GM23338 (cell line): ENCODE measurements at regions not wholly inside any gene's neighbourhood (a gene's known extent, or its start where the extent isn't known, plus 50 kb on each side); places are given as distances from the start of the nearest gene placed in this dataset.

Experiments used
- CREB1 ChIP-seq: fragments of 250-450 bp; sonication (Bioruptor Pico); IDR thresholded peaks from 2 replicates; pipeline ENCODE4 v1.5.0; 2020; ENCODE audit warnings: low read depth, mild to moderate bottlenecking, moderate library complexity
- CTCF ChIP-seq, 2 experiments: fragments of 200-600 bp in 1 of 2; sonication (generic) in 1 of 2; conservative IDR thresholded peaks; 2 replicates each; pipeline versions ENCODE4 v1.5.1 to v1.6.1; 2016 to 2017; ENCODE audit warnings: antibody characterized with exemption in 2 of 2, low read depth in 2 of 2, mild to moderate bottlenecking in 2 of 2, moderate library complexity in 1 of 2
- EZH2 ChIP-seq: fragments of 200-600 bp; sonication (generic); IDR thresholded peaks from one replicate; pipeline ENCODE4 v1.8.0; 2017; ENCODE audit warnings: antibody characterized with exemption, mild to moderate bottlenecking, low read depth; ENCODE audit not compliant: unreplicated experiment
- EZH2phosphoT487 ChIP-seq: fragments of 200-600 bp; sonication (generic); IDR thresholded peaks from one replicate; pipeline ENCODE4 v1.8.1; 2018; ENCODE audit warnings: antibody characterized with exemption; ENCODE audit not compliant: unreplicated experiment
- JUNB ChIP-seq: IDR thresholded peaks from one replicate; pipeline ENCODE4 v1.6.1; 2016; ENCODE audit warnings: antibody characterized with exemption; ENCODE audit not compliant: unreplicated experiment
- NANOG ChIP-seq: IDR thresholded peaks from 2 replicates; pipeline ENCODE4 v1.6.1; 2016; ENCODE audit warnings: antibody characterized with exemption, borderline replicate concordance
- POLR2AphosphoS5 ChIP-seq: IDR thresholded peaks from 2 replicates; pipeline ENCODE4 v1.6.1; 2016; ENCODE audit warnings: antibody characterized with exemption, low read depth
- STAT1 ChIP-seq: IDR thresholded peaks from one replicate; pipeline ENCODE4 v1.6.1; 2016; ENCODE audit warnings: antibody characterized with exemption; ENCODE audit not compliant: unreplicated experiment
- ZNF114 ChIP-seq: fragments of 250-450 bp; sonication (Bioruptor Pico); IDR thresholded peaks from 2 replicates; pipeline ENCODE4 v1.5.0; 2020; ENCODE audit warnings: mild to moderate bottlenecking, moderate library complexity
- ZNF331 ChIP-seq: fragments of 250-450 bp; sonication (Bioruptor Pico); IDR thresholded peaks from 2 replicates; pipeline ENCODE4 v1.5.0; 2020; ENCODE audit warnings: low read depth, mild to moderate bottlenecking, moderate library complexity
- TF ChIP-seq, protein P1 (sequence below): IDR thresholded peaks from one replicate; pipeline ENCODE4 v1.6.1; 2018; ENCODE audit warnings: antibody characterized with exemption; ENCODE audit not compliant: unreplicated experiment

DNA sequence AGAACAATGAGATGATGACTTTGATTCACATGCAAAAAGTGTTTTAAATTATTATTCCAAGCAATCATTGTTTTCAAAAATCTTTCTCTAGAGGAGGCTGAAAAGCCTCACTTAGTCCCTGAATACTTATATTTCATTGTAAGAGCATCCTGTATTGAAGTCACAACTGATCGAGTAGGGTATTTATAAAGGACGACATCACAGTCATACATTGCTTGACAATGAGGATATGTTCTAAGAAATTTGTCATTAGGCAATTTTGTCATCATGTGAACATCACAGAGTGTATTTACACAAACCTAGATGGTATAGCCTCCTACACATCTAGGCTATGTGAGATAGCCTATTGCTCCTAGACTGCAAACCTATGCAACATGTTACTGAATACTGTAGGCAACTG lies 510.4 kb upstream of the RGMB start:
- TF ChIP-seq CTCF (conservative IDR thresholded peaks at IDR 0.05; ENCODE audit: low read depth in 2 of 2) = no peak
- TF ChIP-seq POLR2AphosphoS5 = no peak
- no peak for TF ChIP-seq CREB1 (CRISPR knock-in tag)
- no peak for TF ChIP-seq EZH2phosphoT487
- TF ChIP-seq JUNB = no peak
- TF ChIP-seq, protein P1, sequence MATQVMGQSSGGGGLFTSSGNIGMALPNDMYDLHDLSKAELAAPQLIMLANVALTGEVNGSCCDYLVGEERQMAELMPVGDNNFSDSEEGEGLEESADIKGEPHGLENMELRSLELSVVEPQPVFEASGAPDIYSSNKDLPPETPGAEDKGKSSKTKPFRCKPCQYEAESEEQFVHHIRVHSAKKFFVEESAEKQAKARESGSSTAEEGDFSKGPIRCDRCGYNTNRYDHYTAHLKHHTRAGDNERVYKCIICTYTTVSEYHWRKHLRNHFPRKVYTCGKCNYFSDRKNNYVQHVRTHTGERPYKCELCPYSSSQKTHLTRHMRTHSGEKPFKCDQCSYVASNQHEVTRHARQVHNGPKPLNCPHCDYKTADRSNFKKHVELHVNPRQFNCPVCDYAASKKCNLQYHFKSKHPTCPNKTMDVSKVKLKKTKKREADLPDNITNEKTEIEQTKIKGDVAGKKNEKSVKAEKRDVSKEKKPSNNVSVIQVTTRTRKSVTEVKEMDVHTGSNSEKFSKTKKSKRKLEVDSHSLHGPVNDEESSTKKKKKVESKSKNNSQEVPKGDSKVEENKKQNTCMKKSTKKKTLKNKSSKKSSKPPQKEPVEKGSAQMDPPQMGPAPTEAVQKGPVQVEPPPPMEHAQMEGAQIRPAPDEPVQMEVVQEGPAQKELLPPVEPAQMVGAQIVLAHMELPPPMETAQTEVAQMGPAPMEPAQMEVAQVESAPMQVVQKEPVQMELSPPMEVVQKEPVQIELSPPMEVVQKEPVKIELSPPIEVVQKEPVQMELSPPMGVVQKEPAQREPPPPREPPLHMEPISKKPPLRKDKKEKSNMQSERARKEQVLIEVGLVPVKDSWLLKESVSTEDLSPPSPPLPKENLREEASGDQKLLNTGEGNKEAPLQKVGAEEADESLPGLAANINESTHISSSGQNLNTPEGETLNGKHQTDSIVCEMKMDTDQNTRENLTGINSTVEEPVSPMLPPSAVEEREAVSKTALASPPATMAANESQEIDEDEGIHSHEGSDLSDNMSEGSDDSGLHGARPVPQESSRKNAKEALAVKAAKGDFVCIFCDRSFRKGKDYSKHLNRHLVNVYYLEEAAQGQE = no peak
- TF ChIP-seq ZNF114 = no peak
- no peak for TF ChIP-seq STAT1
- no peak for TF ChIP-seq EZH2
- TF ChIP-seq ZNF331 (CRISPR knock-in tag) = no peak
- no peak for TF ChIP-seq NANOG
